Stimulated activated CD8-positive, alpha-beta memory T cell treated with anti-CD3 and anti-CD28 coated beads, Interleukin-7, amount 100 ng/mL, for 48 hours (primary cell): ENCODE measurements at regions not wholly inside any gene's neighbourhood (a gene's known extent, or its start where the extent isn't known, plus 50 kb on each side); places are given as distances from the start of the nearest gene placed in this dataset.
"Not testable (repeated sequence)": the region's sequence is repeated elsewhere in the genome, so short reads cannot be mapped to it uniquely, and the experiment has no call there.

Source experiments
- DNase-seq, 2 donors: peaks; one replicate each; pipeline ENCODE4 v3.0.0-alpha.2; 2020; ENCODE audit warnings: low read depth in 1 of 2; ENCODE audit errors: extremely low read depth in 1 of 2

- no peak for DNase-seq
Observed at GRCh38 chr9:7489036-7489435, 310.5 kb downstream of the DMAC1 start.

GRCh38 chr9:7484014-7484413, 315.6 kb downstream of the DMAC1 start:
- DNase-seq = not testable (repeated sequence)

GRCh38 chr9:7481570-7481969, 318.0 kb downstream of the DMAC1 start:
- no peak for DNase-seq

- DNase-seq = no peak
Observed at GRCh38 chr9:7479300-7479699, 320.3 kb downstream of the DMAC1 start.

- no peak for DNase-seq
Observed at GRCh38 chr9:7478646-7479045, 320.9 kb downstream of the DMAC1 start.

GRCh38 chr9:7467186-7467585, 332.4 kb downstream of the DMAC1 start:
- DNase-seq = no peak

- DNase-seq = no peak
Observed at GRCh38 chr9:7461791-7462190, 337.8 kb downstream of the DMAC1 start.

GRCh38 chr9:7456793-7457530, 342.6 kb downstream of the DMAC1 start:
- no peak for DNase-seq

GRCh38 chr9:7456377-7456776, 343.2 kb downstream of the DMAC1 start:
- DNase-seq = no peak

- DNase-seq = no peak
Observed at GRCh38 chr9:7454624-7455023, 345.0 kb downstream of the DMAC1 start.

- DNase-seq = no peak
Observed at GRCh38 chr9:7452378-7452777, 347.2 kb downstream of the DMAC1 start.

- DNase-seq = no peak
Observed at GRCh38 chr9:7451062-7451461, 348.5 kb downstream of the DMAC1 start.

- no peak for DNase-seq
Observed at GRCh38 chr9:7443541-7443940, 356.0 kb downstream of the DMAC1 start.

GRCh38 chr9:7439355-7439995, 360.1 kb downstream of the DMAC1 start:
- DNase-seq = no peak

GRCh38 chr9:7436754-7437153, 362.8 kb downstream of the DMAC1 start:
- no peak for DNase-seq

- DNase-seq = no peak
Observed at GRCh38 chr9:7433508-7434292, 365.9 kb downstream of the DMAC1 start.

- no peak for DNase-seq
Observed at GRCh38 chr9:7432989-7433388, 366.6 kb downstream of the DMAC1 start.

GRCh38 chr9:7417397-7417796, 382.2 kb downstream of the DMAC1 start:
- not testable (repeated sequence) for DNase-seq

- no peak for DNase-seq
Observed at GRCh38 chr9:7415836-7416235, 383.7 kb downstream of the DMAC1 start.

- no peak for DNase-seq
Observed at GRCh38 chr9:7408845-7409244, 390.7 kb downstream of the DMAC1 start.

GRCh38 chr9:7407246-7407645, 392.3 kb downstream of the DMAC1 start:
- no peak for DNase-seq
